ACHN (cell line): ENCODE measurements at regions not wholly inside any gene's neighbourhood (a gene's known extent, or its start where the extent isn't known, plus 50 kb on each side); places are given as distances from the start of the nearest gene placed in this dataset.

Experiments
- DNase-seq: peaks from one replicate; pipeline ENCODE4 v3.0.0-alpha.2; 2015
- in situ Hi-C: cut with HindIII; loops from 2 replicates; pipeline ENCODE4 v1.10.0; 2017; ENCODE audit warnings: low sequenced_read_pairs, low pct_ligation_motif_present, low pct_unique_long_range_greater_than_20kb

DNA sequence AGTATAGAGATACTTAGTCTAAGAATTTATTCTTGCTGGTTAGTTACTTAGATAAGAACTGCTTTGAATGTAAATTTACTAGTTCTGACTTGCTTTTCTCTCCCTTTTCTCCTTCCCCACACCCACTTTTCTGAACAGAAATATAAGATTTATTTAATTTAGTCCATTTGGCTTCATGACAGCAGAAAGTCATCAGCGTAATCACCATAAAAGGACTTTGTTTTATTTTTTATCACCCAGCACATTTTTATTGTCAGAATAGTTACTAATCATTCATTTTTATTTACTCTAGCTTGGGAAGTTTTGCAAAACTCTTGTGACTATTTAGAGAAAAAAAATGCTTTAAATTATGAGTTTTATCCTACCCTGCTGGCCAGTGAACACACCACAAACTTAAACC, 197.2 kb downstream of the CHRM3 start:
- DNase-seq = no peak
- in situ Hi-C loops = no loop called here

DNA sequence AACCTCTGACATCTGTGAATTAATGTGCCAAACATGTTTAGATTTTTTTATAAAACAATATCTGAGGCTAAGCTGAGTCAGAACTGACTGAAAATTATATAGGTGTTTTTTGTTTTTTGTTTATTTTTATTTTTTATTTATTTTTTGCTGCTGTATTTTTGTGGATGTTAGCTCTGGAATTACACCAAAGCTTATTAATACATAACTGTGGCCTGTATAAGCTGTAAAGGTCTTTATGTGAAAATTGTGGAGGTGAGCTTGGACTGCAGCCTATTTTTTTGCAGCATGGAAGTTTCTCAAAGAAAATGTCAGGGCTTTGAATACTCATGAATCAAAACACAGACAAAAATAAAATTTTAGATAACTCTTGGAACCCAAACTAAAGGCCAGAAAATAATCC, 199.8 kb downstream of the CHRM3 start:
- no peak for DNase-seq
- in situ Hi-C loops = no loop called here

- no peak for DNase-seq
- in situ Hi-C loops = no loop called here
These were observed 200.7 kb downstream of the CHRM3 start for GRCh38 chr1:239587066-239587465.

DNA sequence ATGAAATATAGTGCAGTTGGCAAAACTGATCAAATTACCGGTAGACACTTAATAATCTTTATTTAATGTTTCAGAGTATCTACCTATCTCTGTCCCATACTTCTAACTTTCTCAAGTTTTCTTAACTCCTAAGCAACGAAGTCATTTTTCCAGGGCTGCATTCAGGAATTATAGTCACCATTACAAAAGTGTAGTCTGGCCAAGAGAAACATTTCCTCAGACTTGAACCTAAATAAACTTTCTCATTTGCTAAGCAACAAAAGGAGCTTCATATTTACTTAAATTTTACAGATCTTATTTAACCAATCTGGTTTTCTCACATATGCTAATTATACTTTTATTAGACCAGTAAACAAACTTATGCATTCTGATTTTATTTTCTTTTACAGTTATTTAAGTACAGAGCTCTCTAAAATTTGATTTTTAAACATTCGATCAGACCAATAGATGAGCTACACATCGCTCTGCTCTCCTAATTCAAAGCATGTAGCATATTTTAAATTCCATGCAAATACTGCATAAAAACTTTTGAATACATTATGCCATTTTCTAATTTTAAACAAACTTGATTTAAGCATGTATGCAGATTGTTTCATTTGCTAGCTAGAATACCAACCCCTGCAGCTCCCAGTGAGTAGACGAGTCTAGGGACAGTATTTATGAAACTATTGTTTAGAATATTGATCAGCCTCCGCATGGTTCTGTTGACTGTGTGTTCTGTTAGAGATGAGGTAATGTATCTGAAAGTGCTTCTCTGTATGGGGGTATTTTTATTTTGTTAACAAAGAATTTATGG, 201.4 kb downstream of the CHRM3 start:
- in situ Hi-C loops = no loop called here
- DNase-seq = no peak

DNA sequence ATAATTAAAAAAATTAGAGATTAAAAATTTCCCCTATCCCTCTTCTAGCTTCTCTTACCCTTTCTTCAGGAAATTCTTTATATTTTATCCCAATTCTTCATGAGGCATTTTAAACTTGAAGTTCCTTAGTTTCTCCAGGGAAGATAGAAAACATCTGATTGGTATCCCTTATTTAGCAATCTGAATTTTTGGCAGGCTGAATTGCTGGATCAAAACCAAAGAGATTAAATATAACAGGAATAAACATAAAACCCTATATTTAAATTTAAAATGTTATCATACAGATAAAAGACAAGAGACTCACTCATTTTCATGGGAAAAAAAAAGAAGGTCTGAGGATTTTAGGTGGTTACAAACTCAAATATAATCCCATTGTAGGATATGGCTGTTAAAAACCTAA, 204.2 kb downstream of the CHRM3 start:
- in situ Hi-C loops = no loop called here
- DNase-seq = no peak

DNA sequence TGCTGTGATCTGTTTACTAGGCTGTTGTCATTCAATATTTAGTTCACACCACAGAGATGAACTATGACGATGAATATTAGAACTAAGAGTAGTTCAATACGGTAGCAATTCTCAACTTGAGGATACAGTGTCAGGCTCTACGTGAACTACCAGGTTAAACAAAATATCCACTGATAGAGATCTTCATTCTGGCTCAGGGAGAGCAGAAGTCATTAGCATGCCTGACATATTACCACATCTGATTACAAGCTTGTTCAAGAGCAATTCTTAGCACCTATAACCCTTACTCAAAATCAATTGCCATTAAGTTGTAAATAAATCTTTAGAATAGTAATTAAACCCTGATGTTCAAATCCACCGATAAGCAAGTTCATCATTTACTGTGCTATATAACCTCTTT, 207.2 kb downstream of the CHRM3 start:
- no peak for DNase-seq
- in situ Hi-C loops = no loop called here

GRCh38 chr1:239600588-239600987, 214.2 kb downstream of the CHRM3 start:
- no peak for DNase-seq
- in situ Hi-C loops = no loop called here

DNA sequence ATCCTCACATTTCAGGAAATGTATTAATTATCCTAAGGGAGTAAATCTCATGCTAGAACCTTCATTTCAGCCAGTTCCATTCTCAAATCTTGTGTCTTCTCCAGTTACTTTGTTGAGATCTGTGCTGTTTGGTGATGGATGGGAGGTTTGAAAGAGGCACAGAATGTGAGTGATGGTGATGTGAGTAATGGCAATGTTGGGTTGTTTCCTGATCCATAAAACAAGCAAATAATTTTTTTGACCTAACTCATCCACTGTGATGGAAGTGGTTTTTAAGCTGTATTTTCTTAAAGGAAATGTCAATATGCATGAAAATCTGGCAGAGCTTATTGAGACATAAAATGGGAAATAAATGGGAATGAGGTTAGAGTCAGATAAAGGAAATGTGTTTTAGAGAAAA, 214.7 kb downstream of the CHRM3 start:
- DNase-seq = no peak
- in situ Hi-C loops = no loop called here

- DNase-seq = no peak
- in situ Hi-C loops = no loop called here
These were observed 217.2 kb downstream of the CHRM3 start for GRCh38 chr1:239603530-239603929.

DNA sequence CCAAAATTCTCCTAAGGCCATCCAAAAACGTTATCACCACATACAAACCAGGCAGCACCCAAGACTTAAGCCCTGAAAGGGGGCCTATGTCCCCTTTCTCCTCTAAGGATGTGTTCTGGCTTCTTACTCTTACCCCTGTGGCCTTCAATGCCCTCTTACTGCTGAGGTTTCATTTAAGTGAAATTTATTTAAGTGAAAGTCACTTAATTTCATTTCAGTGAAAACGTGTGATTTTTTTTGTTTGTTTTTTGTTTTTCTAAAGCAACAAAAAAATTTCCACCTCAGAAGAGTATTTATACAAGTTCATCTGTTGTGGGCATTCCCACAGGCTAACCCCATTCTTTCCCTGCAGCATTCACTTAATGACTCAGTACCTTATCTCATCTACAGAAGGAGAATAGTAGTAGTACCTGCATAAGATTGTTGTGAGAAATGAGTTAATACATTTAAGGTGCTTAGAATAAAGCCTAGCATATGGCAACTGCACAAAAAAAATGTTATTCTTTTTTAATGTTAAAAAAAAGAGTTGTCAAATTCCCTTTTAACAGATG, 220.6 kb downstream of the CHRM3 start:
- no peak for DNase-seq
- in situ Hi-C loops = no loop called here

DNA sequence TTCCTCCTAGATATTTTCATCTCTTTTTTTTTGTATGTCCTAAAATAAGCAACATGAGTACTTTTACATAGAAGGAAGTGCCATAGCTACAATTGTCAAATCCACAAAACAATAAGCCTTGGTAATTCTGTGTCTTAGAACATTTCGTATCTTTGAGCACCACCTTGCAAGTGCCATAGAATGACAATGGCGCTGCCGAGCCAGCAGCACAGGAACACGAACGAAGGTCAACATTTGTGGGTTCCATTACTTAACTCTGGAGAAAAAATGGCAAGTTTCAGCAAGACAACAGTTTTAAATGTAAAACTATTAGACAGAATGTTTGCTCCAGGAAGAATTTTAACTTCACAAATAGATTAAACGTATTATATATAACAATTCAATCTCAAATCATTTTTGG, 222.1 kb downstream of the CHRM3 start:
- no peak for DNase-seq
- in situ Hi-C loops = no loop called here

DNA sequence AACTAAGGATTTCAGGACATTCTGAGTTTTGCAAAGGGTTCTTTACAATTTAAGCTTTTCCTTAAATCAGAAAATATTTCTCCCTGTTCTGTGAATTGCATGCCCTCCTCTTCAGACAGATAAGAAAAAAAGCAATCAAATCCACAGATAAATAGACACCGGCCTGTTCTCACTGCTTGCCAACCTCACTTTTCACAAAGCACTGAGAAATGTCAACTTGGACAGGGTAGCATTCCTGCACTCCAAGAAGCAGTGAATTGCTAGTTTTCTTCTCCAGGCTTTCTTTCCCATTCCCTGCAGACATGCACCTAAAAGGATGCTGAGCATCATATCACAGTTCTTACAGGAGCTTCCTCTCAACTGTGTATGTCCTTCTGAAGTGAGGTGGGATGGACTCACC, 226.0 kb downstream of the CHRM3 start:
- no peak for DNase-seq
- in situ Hi-C loops = no loop called here

GRCh38 chr1:239616673-239617072, 230.3 kb downstream of the CHRM3 start:
- in situ Hi-C loops = no loop called here

DNA sequence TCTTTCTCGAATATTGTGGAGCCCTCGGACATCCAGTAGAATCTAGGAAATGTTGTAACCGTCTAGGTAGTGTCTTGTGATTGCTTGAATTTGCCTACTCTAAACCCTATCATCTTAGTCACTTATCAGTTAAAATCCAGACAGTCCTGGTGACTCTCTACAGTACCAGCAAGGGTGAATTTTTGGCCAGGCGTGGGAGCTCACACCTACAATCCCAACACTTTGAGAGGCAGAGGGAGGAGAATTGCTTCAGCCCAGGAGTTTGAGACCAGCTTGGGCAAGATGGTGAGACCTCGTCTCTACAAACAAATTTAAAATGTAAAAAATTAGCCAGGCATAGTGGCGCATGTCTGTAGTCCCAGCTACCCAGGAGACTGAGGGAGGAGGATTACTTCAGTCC, 230.9 kb downstream of the CHRM3 start:
- no peak for DNase-seq
- in situ Hi-C loops = no loop called here

More at GRCh38 chr1:239616673-239617072, 230.3 kb downstream of the CHRM3 start:
- no peak for DNase-seq

DNA sequence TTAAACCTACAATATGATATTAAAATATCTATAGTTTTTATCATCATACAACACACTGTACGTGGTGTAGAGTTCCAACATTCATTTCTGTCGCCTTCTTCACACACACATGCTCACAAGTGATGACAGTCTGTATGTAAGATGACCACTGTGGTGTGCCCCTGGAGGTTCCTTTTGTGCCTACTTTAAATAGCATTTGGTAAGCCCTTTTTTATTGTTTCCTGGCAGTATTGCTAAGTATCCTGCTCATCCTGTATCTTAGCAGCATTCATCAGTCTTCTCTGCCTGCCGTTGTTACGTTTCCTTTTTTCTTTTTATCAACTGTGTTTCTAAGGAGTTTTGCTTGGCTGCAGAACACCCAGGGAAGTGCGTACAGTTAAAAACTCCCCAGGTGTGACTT, 231.4 kb downstream of the CHRM3 start:
- in situ Hi-C loops = no loop called here
- no peak for DNase-seq

- DNase-seq = no peak
- in situ Hi-C loops = no loop called here
These were observed 232.8 kb downstream of the CHRM3 start for GRCh38 chr1:239619190-239619589.

GRCh38 chr1:239630767-239631166, 244.4 kb downstream of the CHRM3 start:
- in situ Hi-C loops = no loop called here

GRCh38 chr1:239633432-239633831, 247.1 kb downstream of the CHRM3 start:
- DNase-seq = no peak
- in situ Hi-C loops = no loop called here

More at GRCh38 chr1:239630767-239631166, 244.4 kb downstream of the CHRM3 start:
- DNase-seq = no peak

- no peak for DNase-seq
- in situ Hi-C loops = no loop called here
These were observed 248.9 kb downstream of the CHRM3 start for GRCh38 chr1:239635276-239635675.

DNA sequence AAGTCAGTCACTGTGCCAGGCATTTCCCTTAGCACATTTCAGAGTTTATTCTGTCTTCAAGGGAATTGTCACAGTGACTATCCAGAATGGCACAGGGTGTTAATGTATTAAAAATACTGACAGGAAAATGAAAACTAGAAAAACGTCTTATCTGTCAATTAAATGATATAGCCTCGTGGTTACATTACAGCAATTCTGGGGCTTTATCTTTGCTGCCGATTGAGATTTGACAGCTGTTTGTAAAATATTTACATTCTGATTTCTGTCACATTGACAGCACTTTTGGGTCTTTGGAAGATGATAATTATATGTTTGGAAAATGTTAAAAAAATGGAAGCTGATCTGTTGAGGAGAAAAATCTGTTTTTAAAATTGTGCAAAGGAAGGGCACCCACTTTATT, 250.0 kb downstream of the CHRM3 start:
- in situ Hi-C loops = no loop called here
- no peak for DNase-seq
